Left lobe of liver (tissue), 2 donors: ENCODE measurements at regions not wholly inside any gene's neighbourhood (a gene's known extent, or its start where the extent isn't known, plus 50 kb on each side); places are given as distances from the start of the nearest gene placed in this dataset.

Experiments used
- ATAC-seq: fragments of 200-7000 bp; cut with Tn5 transposase; one replicate; pipeline ENCODE4 v1.9.1; 2020; ENCODE audit warnings: mild to moderate bottlenecking, moderate library complexity
- DNase-seq: peaks from one replicate; pipeline ENCODE4 v3.0.0-alpha.2; 2020; ENCODE audit warnings: low spot score
- donor health status: DM: no; HTN: no; CAD: no; lungs with moderate emphysema.
- donor health status: DM: no; HTN: yes; CAD: no.

GRCh38 chr5:56289602-56289987 lies 56.5 kb upstream of the ANKRD55 start:
- DNase-seq (no peak), ATAC-seq (no peak)

- DNase-seq: no peak
- ATAC-seq: no peak
These were observed 55.9 kb upstream of the ANKRD55 start for GRCh38 chr5:56288873-56289601.

- ATAC-seq (no peak), DNase-seq (no peak)
These were observed 53.1 kb upstream of the ANKRD55 start for GRCh38 chr5:56286015-56286884.

GRCh38 chr5:56282951-56283350 lies 49.8 kb upstream of the ANKRD55 start:
- ATAC-seq (no peak), DNase-seq (no peak)
